Activated naive CD4-positive, alpha-beta T cell treated with anti-CD3 and anti-CD28 coated beads, Interleukin-2, amount 10 ng/mL, durations not matched to agents 7 days and 5 days (primary cell): ENCODE measurements at regions not wholly inside any gene's neighbourhood (a gene's known extent, or its start where the extent isn't known, plus 50 kb on each side); places are given as distances from the start of the nearest gene placed in this dataset.
A peak's percentile ranks its signal among the peaks of the same experiment; 100 is the strongest.
"Not testable (repeated sequence)": the region's sequence is repeated elsewhere in the genome, so short reads cannot be mapped to it uniquely, and the experiment has no call there.

Experiments used
- CTCF ChIA-PET: fragments of 350-600 bp; sonication (Branson Sonifier 250); formaldehyde crosslinking; loops from one replicate; lab custom pipeline; 2021; ENCODE audit warnings: antibody characterized with exemption; lab: Charles Lee
- DNase-seq: peaks from one replicate; pipeline ENCODE4 v3.0.0-alpha.2; 2020
- H3K27ac Mint-ChIP-seq: one replicate; pipeline ENCODE4 v1.8.0; 2021; ENCODE audit warnings: mild to moderate bottlenecking, moderate library complexity, mixed read lengths
- H3K27me3 Mint-ChIP-seq: one replicate; pipeline ENCODE4 v1.8.0; 2021; ENCODE audit warnings: mild to moderate bottlenecking, mixed read lengths
- H3K36me3 Mint-ChIP-seq: one replicate; pipeline ENCODE4 v1.8.0; 2021; ENCODE audit warnings: mixed read lengths
- H3K4me1 Mint-ChIP-seq: one replicate; pipeline ENCODE4 v1.8.0; 2021; ENCODE audit warnings: mixed read lengths
- H3K4me3 Mint-ChIP-seq: one replicate; pipeline ENCODE4 v1.8.0; 2021; ENCODE audit warnings: mild to moderate bottlenecking, moderate library complexity, mixed read lengths
- H3K9me3 Mint-ChIP-seq: one replicate; pipeline ENCODE4 v1.8.0; 2021; ENCODE audit warnings: mixed read lengths

GRCh38 chr2:87629491-87630458 is 118.1 kb upstream of the PLGLB2 start:
- DNase-seq, H3K27me3 Mint-ChIP-seq, H3K4me3 Mint-ChIP-seq, H3K36me3 Mint-ChIP-seq, CTCF ChIA-PET, H3K9me3 Mint-ChIP-seq, H3K27ac Mint-ChIP-seq: not testable (repeated sequence)
- H3K4me1 Mint-ChIP-seq: peaks cover 12% of the 10 kb centered on the region

DNA sequence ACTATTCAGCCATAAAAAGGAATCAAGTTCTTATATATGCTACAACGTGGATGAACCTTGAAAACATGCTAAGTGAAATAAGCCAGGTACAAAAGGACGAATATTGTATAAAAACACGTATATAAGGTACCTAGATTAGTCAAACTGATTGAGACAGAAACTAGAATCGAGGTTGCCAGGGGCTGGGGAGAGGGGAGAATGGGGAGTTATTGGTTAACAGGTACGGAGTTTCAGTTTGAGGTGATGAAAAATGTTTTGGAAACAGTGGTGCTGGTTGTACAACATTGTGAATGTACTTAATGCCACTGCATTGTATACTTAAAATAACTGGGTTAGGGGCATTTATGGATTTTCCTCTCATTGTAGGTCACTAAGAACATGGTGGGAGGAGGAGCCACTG is 117.0 kb upstream of the PLGLB2 start:
- H3K27ac Mint-ChIP-seq, H3K27me3 Mint-ChIP-seq, DNase-seq, CTCF ChIA-PET, H3K4me3 Mint-ChIP-seq, H3K9me3 Mint-ChIP-seq, H3K36me3 Mint-ChIP-seq: not testable (repeated sequence)
- H3K4me1 Mint-ChIP-seq: peaks cover 16% of the 10 kb centered on the region

- H3K27me3 Mint-ChIP-seq, H3K4me3 Mint-ChIP-seq, H3K9me3 Mint-ChIP-seq, H3K36me3 Mint-ChIP-seq, DNase-seq, CTCF ChIA-PET: not testable (repeated sequence)
- Mint-ChIP-seq H3K27ac (peak overlapping the region; percentile 55), H3K4me1 (peaks cover 16% of the 10 kb centered on the region)
Observed at GRCh38 chr2:87631402-87631801, 116.5 kb upstream of the PLGLB2 start.

DNA sequence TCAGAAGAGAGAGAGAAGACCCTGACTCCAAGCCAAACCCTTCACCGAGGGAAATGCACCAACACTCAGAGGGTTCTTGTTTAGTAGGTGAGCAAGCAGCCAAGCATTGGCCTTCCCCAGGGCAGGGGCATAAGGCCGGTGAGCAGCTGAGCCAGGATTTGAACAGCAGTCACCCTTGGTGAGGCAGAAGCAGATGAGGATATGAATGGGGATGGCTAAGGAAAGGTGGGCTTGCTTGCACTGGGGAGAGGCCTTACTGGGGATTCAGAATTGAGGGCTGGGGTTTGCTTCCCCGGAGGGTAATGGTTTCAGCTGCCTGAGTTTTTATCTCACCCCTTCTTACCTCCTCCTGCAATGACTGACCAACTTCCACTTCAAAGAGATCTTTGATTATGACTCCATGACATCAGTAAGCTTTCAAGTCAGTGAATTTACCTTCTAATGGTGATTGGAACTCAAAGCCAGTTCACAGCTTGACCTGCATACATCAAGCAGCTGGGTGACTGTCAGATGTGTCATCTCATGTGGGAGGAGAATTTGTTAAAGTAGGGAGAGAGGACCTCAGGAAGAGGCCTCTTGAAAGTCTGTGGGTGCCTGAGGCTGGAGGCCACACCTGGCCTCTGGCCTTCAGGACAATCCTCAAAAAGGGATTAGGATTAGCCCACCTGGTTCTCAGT is 114.5 kb upstream of the PLGLB2 start:
- H3K9me3 Mint-ChIP-seq, CTCF ChIA-PET, DNase-seq, H3K4me3 Mint-ChIP-seq, H3K27ac Mint-ChIP-seq, H3K36me3 Mint-ChIP-seq, H3K27me3 Mint-ChIP-seq: not testable (repeated sequence)
- peaks cover 16% of the 10 kb centered on the region for H3K4me1 Mint-ChIP-seq

GRCh38 chr2:87634106-87634505 is 113.8 kb upstream of the PLGLB2 start:
- CTCF ChIA-PET, H3K27me3 Mint-ChIP-seq, H3K9me3 Mint-ChIP-seq, H3K4me3 Mint-ChIP-seq, DNase-seq, H3K36me3 Mint-ChIP-seq: not testable (repeated sequence)
- peaks cover 16% of the 10 kb centered on the region for H3K4me1 Mint-ChIP-seq
- peak overlapping the region; percentile 67 for H3K27ac Mint-ChIP-seq

DNA sequence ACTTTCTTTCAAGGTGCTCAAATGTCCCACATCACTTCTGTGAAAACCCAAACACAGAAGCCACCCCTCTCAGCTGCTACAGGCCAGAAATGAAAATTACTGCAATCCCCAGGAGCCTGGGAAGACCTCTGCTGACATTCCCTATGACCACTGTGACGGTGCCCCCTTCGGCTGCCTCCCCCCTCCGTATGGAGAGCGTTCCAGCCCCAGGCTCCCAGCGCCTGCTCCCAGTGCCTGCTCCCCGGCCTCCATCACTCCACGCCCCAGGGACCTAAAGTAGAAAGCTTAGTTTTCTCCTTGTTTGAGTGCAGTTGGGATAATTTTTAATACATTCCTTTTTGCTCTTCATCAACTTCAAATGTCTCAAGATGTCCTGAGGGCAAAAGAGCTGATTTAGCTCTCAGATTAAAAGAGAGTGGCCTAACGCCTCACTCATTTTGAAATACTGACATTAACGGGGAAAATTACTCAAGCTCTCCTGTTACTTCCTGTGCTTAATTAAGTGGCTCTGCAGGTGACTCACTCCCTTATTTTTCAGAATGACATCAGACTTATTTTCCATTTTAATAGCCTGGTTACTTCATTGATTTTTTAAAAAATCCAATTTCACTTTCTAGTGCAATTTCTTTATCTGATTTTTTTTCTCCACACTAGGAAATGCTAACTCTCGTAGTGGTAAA is 112.8 kb upstream of the PLGLB2 start:
- DNase-seq, H3K9me3 Mint-ChIP-seq, H3K27me3 Mint-ChIP-seq, H3K4me3 Mint-ChIP-seq, H3K36me3 Mint-ChIP-seq, CTCF ChIA-PET: not testable (repeated sequence)
- Mint-ChIP-seq H3K4me1 (peaks cover 16% of the 10 kb centered on the region), H3K27ac (peak overlapping the region; percentile 83)

DNA sequence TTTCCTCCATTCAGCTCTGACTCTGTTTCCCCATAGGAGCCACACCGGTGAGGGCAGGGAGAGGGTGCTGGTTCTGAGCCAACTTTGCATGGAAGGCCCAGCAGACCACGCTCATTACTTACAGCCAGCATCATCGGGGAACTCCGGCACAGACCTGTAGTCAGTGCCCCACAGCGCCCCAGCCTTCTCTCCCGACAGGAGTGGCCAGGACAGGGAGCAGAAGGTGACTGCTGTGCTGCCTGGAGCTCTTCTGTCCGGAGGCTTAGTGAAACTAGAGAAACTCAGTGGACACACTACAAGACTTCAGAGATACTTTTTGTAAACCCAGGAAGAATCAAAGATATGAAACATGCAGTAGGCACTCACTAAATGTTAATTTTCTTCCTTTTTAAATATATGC is 111.6 kb upstream of the PLGLB2 start:
- H3K36me3 Mint-ChIP-seq, H3K4me3 Mint-ChIP-seq, DNase-seq, CTCF ChIA-PET, H3K27ac Mint-ChIP-seq, H3K27me3 Mint-ChIP-seq, H3K9me3 Mint-ChIP-seq: not testable (repeated sequence)
- peaks cover 16% of the 10 kb centered on the region for H3K4me1 Mint-ChIP-seq

- H3K9me3 Mint-ChIP-seq, CTCF ChIA-PET, H3K36me3 Mint-ChIP-seq, H3K27ac Mint-ChIP-seq, H3K4me3 Mint-ChIP-seq, DNase-seq, H3K27me3 Mint-ChIP-seq: not testable (repeated sequence)
- H3K4me1 Mint-ChIP-seq: peaks cover 12% of the 10 kb centered on the region
Observed at GRCh38 chr2:87636735-87637134, 111.2 kb upstream of the PLGLB2 start.

- H3K36me3 Mint-ChIP-seq, DNase-seq, CTCF ChIA-PET, H3K9me3 Mint-ChIP-seq, H3K4me3 Mint-ChIP-seq, H3K27ac Mint-ChIP-seq, H3K27me3 Mint-ChIP-seq: not testable (repeated sequence)
- peaks cover 12% of the 10 kb centered on the region for H3K4me1 Mint-ChIP-seq
Observed at GRCh38 chr2:87637249-87637990, 110.5 kb upstream of the PLGLB2 start.

GRCh38 chr2:87638114-87638807 is 109.6 kb upstream of the PLGLB2 start:
- H3K4me3 Mint-ChIP-seq, DNase-seq, H3K9me3 Mint-ChIP-seq, H3K36me3 Mint-ChIP-seq, CTCF ChIA-PET, H3K27ac Mint-ChIP-seq, H3K27me3 Mint-ChIP-seq: not testable (repeated sequence)
- H3K4me1 Mint-ChIP-seq: peaks cover 11% of the 10 kb centered on the region

GRCh38 chr2:87638872-87639271 is 109.0 kb upstream of the PLGLB2 start:
- H3K9me3 Mint-ChIP-seq, DNase-seq, H3K4me1 Mint-ChIP-seq, H3K4me3 Mint-ChIP-seq, H3K27ac Mint-ChIP-seq, H3K27me3 Mint-ChIP-seq, H3K36me3 Mint-ChIP-seq, CTCF ChIA-PET: not testable (repeated sequence)

- H3K4me3 Mint-ChIP-seq, H3K27ac Mint-ChIP-seq, H3K27me3 Mint-ChIP-seq, H3K36me3 Mint-ChIP-seq, CTCF ChIA-PET, DNase-seq, H3K9me3 Mint-ChIP-seq, H3K4me1 Mint-ChIP-seq: not testable (repeated sequence)
Observed at GRCh38 chr2:87639801-87640440, 108.0 kb upstream of the PLGLB2 start.

GRCh38 chr2:87640961-87641563 is 106.8 kb upstream of the PLGLB2 start:
- H3K27ac Mint-ChIP-seq, H3K36me3 Mint-ChIP-seq, H3K27me3 Mint-ChIP-seq, CTCF ChIA-PET, H3K4me3 Mint-ChIP-seq, DNase-seq, H3K4me1 Mint-ChIP-seq, H3K9me3 Mint-ChIP-seq: not testable (repeated sequence)
